Fibroblast of lung (primary cell): ENCODE measurements at regions not wholly inside any gene's neighbourhood (a gene's known extent, or its start where the extent isn't known, plus 50 kb on each side); places are given as distances from the start of the nearest gene placed in this dataset.

Source experiments
- CTCF ChIP-seq, 2 donors: IDR thresholded peaks in 1 of 2; conservative IDR thresholded peaks in 1 of 2; 1 replicate in 1 of 2; 2 replicates in 1 of 2; pipeline ENCODE4 v1.5.1; 2011 to 2012; ENCODE audit warnings: low read length in 2 of 2, control low read depth in 1 of 2, inconsistent platforms in 1 of 2, low read depth in 1 of 2, mild to moderate bottlenecking in 1 of 2
- EZH2 ChIP-seq: IDR thresholded peaks from 2 replicates; pipeline ENCODE4 v1.5.1; 2012; ENCODE audit warnings: low read length, control low read depth, mild to moderate bottlenecking; ENCODE audit errors: missing control alignments

GRCh38 chr13:82344867-82345266 lies 1537.4 kb downstream of the SLITRK1 start:
- no peak for TF ChIP-seq CTCF (conservative IDR thresholded peaks at IDR 0.05 in 1 of 2, IDR thresholded peaks at IDR 0.05 in 1 of 2; ENCODE audit: low read depth in 1 of 2, low read length in 2 of 2)
- TF ChIP-seq EZH2: no peak
